HepG2 (cell line): ENCODE measurements at regions not wholly inside any gene's neighbourhood (a gene's known extent, or its start where the extent isn't known, plus 50 kb on each side); places are given as distances from the start of the nearest gene placed in this dataset.
"Not testable (repeated sequence)": the region's sequence is repeated elsewhere in the genome, so short reads cannot be mapped to it uniquely, and the experiment has no call there.

Source experiments
- ATAC-seq: fragments of 200-7000 bp; cut with Tn5 transposase; 3 replicates; pipeline ENCODE4 v1.9.1; 2020; ENCODE audit warnings: mild to moderate bottlenecking, moderate library complexity
- BruUV-seq: library from RNA; stranded (reverse); fragments of 400-500 nt; replicated peaks from 2 replicates; lab custom pipeline; 2021; lab: Mats Ljungman, UMichigan
- CTCF ChIA-PET: fragments of 300-600 bp; formaldehyde crosslinking; extraction: SDS; loops from one replicate; lab custom pipeline; 2021; ENCODE audit warnings: low total read pairs, inconsistent platforms, low intra/inter-chr PET ratio; lab: Yijun Ruan, JAX
- POLR2A ChIA-PET: fragments of 350-600 bp; sonication (Branson Sonifier 250); formaldehyde crosslinking; loops from one replicate; lab custom pipeline; 2020; ENCODE audit warnings: antibody characterized with exemption, inconsistent platforms; lab: Yijun Ruan, JAX
- DNase-seq: peaks from one replicate; pipeline ENCODE4 v3.0.0-alpha.2; 2015; ENCODE audit warnings: low spot score
- FAIRE-seq: peaks from 3 replicates; lab custom pipeline; 2011; peaks lifted over from hg19 to GRCh38; lab: Jason Lieb, UNC
- H2AFZ ChIP-seq: one replicate; pipeline ENCODE4 v1.6.1; 2011; ENCODE audit warnings: low read length, inconsistent platforms
- H3K27ac ChIP-seq: fragments of 300-600 bp; 3 replicates; pipeline ENCODE4 v1.8.0; 2011; ENCODE audit warnings: mixed run types, mild to moderate bottlenecking, mixed read lengths, low read length, inconsistent platforms; ENCODE audit not compliant: insufficient read depth; ENCODE audit errors: extremely low read length
- H3K27me3 ChIP-seq, 2 experiments: fragments of 200-600 bp in 1 of 2; 2 replicates in 1 of 2; 3 replicates in 1 of 2; pipeline versions ENCODE4 v1.6.0 to v1.8.0; 2011; ENCODE audit warnings: low read length in 2 of 2, mild to moderate bottlenecking in 2 of 2, moderate library complexity in 2 of 2, inconsistent platforms in 1 of 2; ENCODE audit not compliant: insufficient read depth in 2 of 2, control insufficient read depth in 1 of 2
- H3K36me3 ChIP-seq, 2 experiments: fragments of 200-600 bp in 1 of 2; replicated peaks in 1 of 2; 2 replicates in 1 of 2; 3 replicates in 1 of 2; pipeline versions ENCODE4 v1.5.1 to v1.8.0; 2011; ENCODE audit warnings: low read length in 2 of 2, inconsistent platforms in 1 of 2; ENCODE audit not compliant: insufficient read depth in 2 of 2, control insufficient read depth in 1 of 2
- H3K4me1 ChIP-seq: 2 replicates; pipeline ENCODE4 v1.5.1; 2012; ENCODE audit warnings: low read length, inconsistent platforms; ENCODE audit not compliant: insufficient read depth
- H3K4me2 ChIP-seq: 2 replicates; pipeline ENCODE4 v1.6.0; 2011; ENCODE audit warnings: low read depth, low read length, inconsistent platforms
- H3K4me3 ChIP-seq, 3 experiments: fragments of 200-600 bp in 1 of 3; sonication (generic), shearing (Covaris generic) in 1 of 3; replicated peaks in 1 of 3; 2 replicates each; pipeline ENCODE4 v1.5.1; 2011 to 2016; ENCODE audit warnings: low read length in 3 of 3, inconsistent platforms in 2 of 3, low read depth in 2 of 3, mild to moderate bottlenecking in 2 of 3, control low read depth in 1 of 3, mixed read lengths in 1 of 3; ENCODE audit not compliant: insufficient read depth in 1 of 3
- H3K79me2 ChIP-seq: one replicate; pipeline ENCODE4 v1.6.1; 2011; ENCODE audit warnings: low read length, inconsistent platforms; ENCODE audit not compliant: insufficient read depth
- H3K9ac ChIP-seq: 2 replicates; pipeline ENCODE4 v1.6.0; 2011; ENCODE audit warnings: mild to moderate bottlenecking, low read depth, low read length, inconsistent platforms; ENCODE audit not compliant: insufficient read depth
- H3K9me3 ChIP-seq: 2 replicates; pipeline ENCODE4 v1.5.1; 2012; ENCODE audit warnings: mild to moderate bottlenecking, low read length
- H4K20me1 ChIP-seq: 2 replicates; pipeline ENCODE4 v1.6.0; 2011; ENCODE audit warnings: inconsistent platforms, mild to moderate bottlenecking, low read length, moderate library complexity; ENCODE audit not compliant: insufficient read depth
- REST ChIP-seq, 2 experiments: IDR thresholded peaks; 2 replicates each; pipeline ENCODE4 v1.6.1; 2011 to 2012; ENCODE audit warnings: low read length in 2 of 2, borderline replicate concordance in 1 of 2, low read depth in 1 of 2, mild to moderate bottlenecking in 1 of 2, moderate library complexity in 1 of 2
- ZNF280D ChIP-seq: sonication (generic); formaldehyde crosslinking; IDR thresholded peaks from 2 replicates; pipeline ENCODE4 v1.5.1; 2020; ENCODE audit warnings: mild to moderate bottlenecking, missing genetic modification reagents
- WGBS: methylation state at CpG from one replicate; pipeline ENCODE4 v1.1.6; 2017; ENCODE audit warnings: low lambda C conversion rate; 5-methylcytosine and 5-hydroxymethylcytosine counted together
- in situ Hi-C: cut with HindIII; loops from 2 replicates; pipeline ENCODE4 v1.10.0; 2017; ENCODE audit warnings: low pct_unique_long_range_greater_than_20kb; ENCODE audit not compliant: extremely low pct_ligation_motif_present
- intact Hi-C: fragments of 100-400 bp; cut with micrococcal nuclease; formaldehyde crosslinking; loops from one replicate; pipeline ENCODE4 v1.10.0; 2022; ENCODE audit not compliant: unreplicated experiment

GRCh38 chr21:17279663-17280062 is 233.2 kb upstream of the CXADR start:
- no peaks in the 10 kb centered on the region for H3K36me3 ChIP-seq
- TF ChIP-seq REST (IDR thresholded peaks at IDR 0.05; ENCODE audit: borderline replicate concordance in 1 of 2, low read depth in 1 of 2, low read length in 2 of 2) (peak in 1 of 2 experiments; percentile 66; a peak in 3 of 4 replicates), ZNF280D (CRISPR knock-in tag) (no peak)
- TF ChIP-seq, all 625 proteins: peak for 1
- H3K4me2 ChIP-seq: no peak overlapping the region
- no peaks in the 10 kb centered on the region for H3K79me2 ChIP-seq
- 8% methylated on average over 3 of the region's 3 CpGs for WGBS
- H3K9ac ChIP-seq: no peak overlapping the region
- CTCF ChIA-PET: no interaction called here
- H3K27me3 ChIP-seq: no peaks in the 10 kb centered on the region; a peak in 1 of 5 replicates
- H4K20me1 ChIP-seq: no peaks in the 10 kb centered on the region
- in situ Hi-C loops: no loop called here
- POLR2A ChIA-PET: no interaction called here
- intact Hi-C loops: no loop called here
- BruUV-seq: no TSS peak
- H3K4me1 ChIP-seq: no peaks in the 10 kb centered on the region
- no peak overlapping the region for H3K27ac ChIP-seq
- no peak overlapping the region for H3K4me3 ChIP-seq
- no peak overlapping the region for H2AFZ ChIP-seq
- ATAC-seq (no peak), FAIRE-seq (no peak), DNase-seq (no peak)
- no peaks in the 10 kb centered on the region for H3K9me3 ChIP-seq

GRCh38 chr21:17293016-17293562 is 219.8 kb upstream of the CXADR start:
- H3K79me2 ChIP-seq, DNase-seq, H3K4me3 ChIP-seq, H3K4me1 ChIP-seq, intact Hi-C loops, BruUV-seq, H3K9ac ChIP-seq, H2AFZ ChIP-seq, CTCF ChIA-PET, POLR2A ChIA-PET, in situ Hi-C loops, H3K4me2 ChIP-seq, H3K36me3 ChIP-seq, H4K20me1 ChIP-seq, FAIRE-seq, H3K9me3 ChIP-seq, H3K27me3 ChIP-seq, ATAC-seq, H3K27ac ChIP-seq: not testable (repeated sequence)
- 57% methylated on average over 11 of the region's 11 CpGs for WGBS
